Neural progenitor cell (in vitro differentiated cells): ENCODE measurements at regions not wholly inside any gene's neighbourhood (a gene's known extent, or its start where the extent isn't known, plus 50 kb on each side); places are given as distances from the start of the nearest gene placed in this dataset.

Experiments used
- DNase-seq: peaks from one replicate; pipeline ENCODE4 v3.0.0-alpha.2; 2016; ENCODE audit warnings: low spot score
- H2AFZ ChIP-seq: fragments of 200-600 bp; sonication (generic); replicated peaks from 2 replicates; pipeline ENCODE4 v1.6.1; 2016; ENCODE audit warnings: antibody characterized with exemption
- H3F3A ChIP-seq: fragments of 200-600 bp; sonication (generic); 2 replicates; pipeline ENCODE4 v1.6.1; 2016; ENCODE audit warnings: antibody characterized with exemption, low read depth
- H3K27ac ChIP-seq: fragments of 200-600 bp; sonication (generic); 2 replicates; pipeline ENCODE4 v1.5.1; 2016; ENCODE audit warnings: mild to moderate bottlenecking
- H3K27me3 ChIP-seq: fragments of 200-600 bp; sonication (generic); 2 replicates; pipeline ENCODE4 v1.6.1; 2016; ENCODE audit warnings: mild to moderate bottlenecking, moderate library complexity
- H3K36me3 ChIP-seq: fragments of 200-600 bp; sonication (generic); 2 replicates; pipeline ENCODE4 v1.5.1; 2016
- H3K4me1 ChIP-seq: fragments of 200-600 bp; sonication (generic); 2 replicates; pipeline ENCODE4 v1.6.1; 2016; ENCODE audit warnings: mixed run types
- H3K4me2 ChIP-seq: fragments of 200-600 bp; sonication (generic); 2 replicates; pipeline ENCODE4 v1.6.1; 2016
- H3K4me3 ChIP-seq: fragments of 200-600 bp; sonication (generic); 2 replicates; pipeline ENCODE4 v1.5.1; 2016
- H3K79me2 ChIP-seq: fragments of 200-600 bp; sonication (generic); 2 replicates; pipeline ENCODE4 v1.6.1; 2016; ENCODE audit warnings: low read depth
- H3K9ac ChIP-seq: fragments of 200-600 bp; sonication (generic); 2 replicates; pipeline ENCODE4 v1.6.1; 2016
- H3K9me3 ChIP-seq: fragments of 200-600 bp; sonication (generic); 2 replicates; pipeline ENCODE4 v1.5.1; 2016; ENCODE audit warnings: low read depth
- H4K20me1 ChIP-seq: fragments of 200-600 bp; sonication (generic); 2 replicates; pipeline ENCODE4 v1.6.1; 2016; ENCODE audit warnings: low read depth
- H3K27ac Mint-ChIP-seq: 3 replicates; pipeline ENCODE4 v1.8.0; 2021; ENCODE audit warnings: mixed read lengths
- H3K27me3 Mint-ChIP-seq: 2 replicates; pipeline ENCODE4 v1.8.0; 2022; ENCODE audit warnings: low read depth, mild to moderate bottlenecking, inconsistent platforms, moderate library complexity, mixed read lengths; ENCODE audit not compliant: insufficient read depth
- H3K36me3 Mint-ChIP-seq: 3 replicates; pipeline ENCODE4 v1.8.0; 2021; ENCODE audit warnings: mixed read lengths
- H3K4me1 Mint-ChIP-seq: 3 replicates; pipeline ENCODE4 v1.8.0; 2021; ENCODE audit warnings: mixed read lengths
- H3K4me3 Mint-ChIP-seq: 3 replicates; pipeline ENCODE4 v1.8.0; 2021; ENCODE audit warnings: mild to moderate bottlenecking, moderate library complexity, mixed read lengths
- H3K9me3 Mint-ChIP-seq: 3 replicates; pipeline ENCODE4 v1.8.0; 2020; ENCODE audit warnings: mixed read lengths
- EZH2 ChIP-seq: fragments of 200-600 bp; sonication (generic); IDR thresholded peaks from 2 replicates; pipeline ENCODE4 v1.6.1; 2017; ENCODE audit warnings: antibody characterized with exemption, mild to moderate bottlenecking, moderate library complexity
- EZH2phosphoT487 ChIP-seq: fragments of 200-600 bp; sonication (generic); IDR thresholded peaks from 2 replicates; pipeline ENCODE4 v1.6.1; 2017; ENCODE audit warnings: antibody characterized with exemption
- TF ChIP-seq, protein P1 (sequence below): fragments of 200-600 bp; sonication (generic); IDR thresholded peaks from 2 replicates; pipeline ENCODE4 v1.5.1; 2017; ENCODE audit warnings: antibody characterized with exemption, mild to moderate bottlenecking

DNA sequence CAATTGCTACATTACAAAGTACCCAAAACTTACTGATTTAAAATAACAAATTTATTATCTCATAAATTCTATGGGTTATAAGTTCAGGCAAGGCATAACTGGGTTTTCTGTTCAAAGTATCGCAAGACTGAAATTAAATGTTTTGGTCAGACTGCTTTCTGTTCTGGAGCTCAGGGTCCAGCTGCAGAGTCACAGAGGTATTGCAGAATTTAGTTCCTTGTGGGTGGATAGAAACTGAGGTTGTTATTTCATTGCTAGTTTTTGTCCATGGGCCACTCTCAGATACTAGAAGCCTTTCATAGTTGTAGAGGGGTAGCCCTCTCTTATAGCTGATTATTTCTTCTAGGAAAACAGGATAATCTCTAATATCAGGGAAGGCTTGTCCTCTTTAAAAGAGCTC is 467.9 kb downstream of the TRHDE start:
- H3K27me3 ChIP-seq = no peaks in the 10 kb centered on the region
- H3K27ac ChIP-seq = no peak overlapping the region
- H3K9me3 ChIP-seq = no peaks in the 10 kb centered on the region
- Mint-ChIP-seq H3K27ac (no peak overlapping the region), H3K36me3 (peaks cover 2% of the 10 kb centered on the region), H3K27me3 (no peaks in the 10 kb centered on the region), H3K9me3 (peaks cover 25% of the 10 kb centered on the region), H3K4me3 (no peak overlapping the region), H3K4me1 (no peaks in the 10 kb centered on the region)
- DNase-seq = no peak
- H3K9ac ChIP-seq = no peak overlapping the region
- no peak for TF ChIP-seq EZH2
- TF ChIP-seq, protein P1, sequence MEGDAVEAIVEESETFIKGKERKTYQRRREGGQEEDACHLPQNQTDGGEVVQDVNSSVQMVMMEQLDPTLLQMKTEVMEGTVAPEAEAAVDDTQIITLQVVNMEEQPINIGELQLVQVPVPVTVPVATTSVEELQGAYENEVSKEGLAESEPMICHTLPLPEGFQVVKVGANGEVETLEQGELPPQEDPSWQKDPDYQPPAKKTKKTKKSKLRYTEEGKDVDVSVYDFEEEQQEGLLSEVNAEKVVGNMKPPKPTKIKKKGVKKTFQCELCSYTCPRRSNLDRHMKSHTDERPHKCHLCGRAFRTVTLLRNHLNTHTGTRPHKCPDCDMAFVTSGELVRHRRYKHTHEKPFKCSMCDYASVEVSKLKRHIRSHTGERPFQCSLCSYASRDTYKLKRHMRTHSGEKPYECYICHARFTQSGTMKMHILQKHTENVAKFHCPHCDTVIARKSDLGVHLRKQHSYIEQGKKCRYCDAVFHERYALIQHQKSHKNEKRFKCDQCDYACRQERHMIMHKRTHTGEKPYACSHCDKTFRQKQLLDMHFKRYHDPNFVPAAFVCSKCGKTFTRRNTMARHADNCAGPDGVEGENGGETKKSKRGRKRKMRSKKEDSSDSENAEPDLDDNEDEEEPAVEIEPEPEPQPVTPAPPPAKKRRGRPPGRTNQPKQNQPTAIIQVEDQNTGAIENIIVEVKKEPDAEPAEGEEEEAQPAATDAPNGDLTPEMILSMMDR = no peak
- no peak for TF ChIP-seq EZH2phosphoT487
- H2AFZ ChIP-seq = no peak overlapping the region
- no peaks in the 10 kb centered on the region for H4K20me1 ChIP-seq
- no peak overlapping the region for H3K4me2 ChIP-seq
- no peaks in the 10 kb centered on the region for H3K4me1 ChIP-seq
- no peak overlapping the region for H3K4me3 ChIP-seq
- no peaks in the 10 kb centered on the region for H3K79me2 ChIP-seq
- no peaks in the 10 kb centered on the region for H3K36me3 ChIP-seq
- H3F3A ChIP-seq = no peaks in the 10 kb centered on the region

DNA sequence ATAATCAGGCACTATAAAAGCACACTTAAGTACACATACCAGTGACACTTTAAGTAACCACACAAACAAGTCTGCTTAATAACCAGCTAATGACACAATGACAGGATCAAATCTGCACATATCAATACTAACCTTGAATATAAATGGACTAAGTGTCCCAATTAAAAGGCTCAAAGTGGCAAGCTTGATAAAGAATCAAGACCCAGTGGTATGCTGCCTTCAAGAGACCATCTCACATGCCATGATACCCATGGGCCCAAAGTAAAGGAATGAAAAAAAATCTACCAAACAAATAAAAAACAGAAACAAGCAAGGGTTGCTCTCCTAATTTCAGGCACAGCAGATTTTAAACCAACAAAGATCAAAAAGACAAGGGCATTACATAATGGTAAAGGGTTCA is 470.4 kb downstream of the TRHDE start:
- Mint-ChIP-seq H3K4me3 (no peak overlapping the region), H3K9me3 (peaks cover 25% of the 10 kb centered on the region), H3K27me3 (peaks cover 3% of the 10 kb centered on the region), H3K27ac (no peak overlapping the region), H3K36me3 (peaks cover 2% of the 10 kb centered on the region), H3K4me1 (no peaks in the 10 kb centered on the region)
- TF ChIP-seq, protein P1 = no peak
- TF ChIP-seq EZH2phosphoT487 (no peak), EZH2 (no peak)
- no peaks in the 10 kb centered on the region for H3F3A ChIP-seq
- H4K20me1 ChIP-seq = no peaks in the 10 kb centered on the region
- no peak overlapping the region for H3K9ac ChIP-seq
- no peaks in the 10 kb centered on the region for H3K79me2 ChIP-seq
- H3K27me3 ChIP-seq = no peaks in the 10 kb centered on the region
- no peak overlapping the region for H3K4me2 ChIP-seq
- no peak overlapping the region for H3K4me3 ChIP-seq
- no peaks in the 10 kb centered on the region for H3K9me3 ChIP-seq
- no peaks in the 10 kb centered on the region for H3K36me3 ChIP-seq
- DNase-seq = no peak
- no peak overlapping the region for H2AFZ ChIP-seq
- no peak overlapping the region for H3K27ac ChIP-seq
- no peaks in the 10 kb centered on the region for H3K4me1 ChIP-seq

DNA sequence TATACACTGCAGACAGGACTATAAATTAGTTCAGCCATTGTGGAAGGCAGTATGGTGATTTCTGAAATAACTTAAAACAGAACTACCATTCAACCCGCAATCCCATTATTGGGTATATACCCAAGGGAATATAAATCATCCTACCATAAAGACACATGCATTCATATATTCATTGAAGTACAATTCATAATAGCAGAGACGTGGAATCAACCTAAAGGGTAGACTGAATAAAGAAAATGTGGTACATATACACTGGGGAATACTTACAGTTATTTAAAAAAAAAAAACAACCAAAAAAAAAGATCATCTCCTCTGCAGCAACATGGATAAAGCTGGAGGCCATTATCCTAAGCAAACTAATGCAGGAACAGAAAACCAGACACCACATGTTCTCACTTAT is 473.9 kb downstream of the TRHDE start:
- Histone ChIP-seq H3K4me3 (no peak overlapping the region), H3K9ac (no peak overlapping the region), H3K36me3 (no peaks in the 10 kb centered on the region), H2AFZ (no peak overlapping the region), H3K9me3 (no peaks in the 10 kb centered on the region), H3F3A (no peaks in the 10 kb centered on the region), H3K4me1 (no peaks in the 10 kb centered on the region), H3K27me3 (no peaks in the 10 kb centered on the region), H4K20me1 (no peaks in the 10 kb centered on the region), H3K4me2 (no peak overlapping the region), H3K27ac (no peak overlapping the region), H3K79me2 (no peaks in the 10 kb centered on the region)
- no peak overlapping the region for H3K27ac Mint-ChIP-seq
- no peaks in the 10 kb centered on the region for H3K4me1 Mint-ChIP-seq
- H3K4me3 Mint-ChIP-seq = no peak overlapping the region
- TF ChIP-seq EZH2phosphoT487 (no peak), EZH2 (no peak)
- TF ChIP-seq, protein P1 = no peak
- peaks cover 3% of the 10 kb centered on the region for H3K27me3 Mint-ChIP-seq
- no peak for DNase-seq
- peaks cover 2% of the 10 kb centered on the region for H3K36me3 Mint-ChIP-seq
- peaks cover 25% of the 10 kb centered on the region for H3K9me3 Mint-ChIP-seq
